ENCODE measurements at regions not wholly inside any gene's neighbourhood (a gene's known extent, or its start where the extent isn't known, plus 50 kb on each side); places are given as distances from the start of the nearest gene placed in this dataset.

DNA sequence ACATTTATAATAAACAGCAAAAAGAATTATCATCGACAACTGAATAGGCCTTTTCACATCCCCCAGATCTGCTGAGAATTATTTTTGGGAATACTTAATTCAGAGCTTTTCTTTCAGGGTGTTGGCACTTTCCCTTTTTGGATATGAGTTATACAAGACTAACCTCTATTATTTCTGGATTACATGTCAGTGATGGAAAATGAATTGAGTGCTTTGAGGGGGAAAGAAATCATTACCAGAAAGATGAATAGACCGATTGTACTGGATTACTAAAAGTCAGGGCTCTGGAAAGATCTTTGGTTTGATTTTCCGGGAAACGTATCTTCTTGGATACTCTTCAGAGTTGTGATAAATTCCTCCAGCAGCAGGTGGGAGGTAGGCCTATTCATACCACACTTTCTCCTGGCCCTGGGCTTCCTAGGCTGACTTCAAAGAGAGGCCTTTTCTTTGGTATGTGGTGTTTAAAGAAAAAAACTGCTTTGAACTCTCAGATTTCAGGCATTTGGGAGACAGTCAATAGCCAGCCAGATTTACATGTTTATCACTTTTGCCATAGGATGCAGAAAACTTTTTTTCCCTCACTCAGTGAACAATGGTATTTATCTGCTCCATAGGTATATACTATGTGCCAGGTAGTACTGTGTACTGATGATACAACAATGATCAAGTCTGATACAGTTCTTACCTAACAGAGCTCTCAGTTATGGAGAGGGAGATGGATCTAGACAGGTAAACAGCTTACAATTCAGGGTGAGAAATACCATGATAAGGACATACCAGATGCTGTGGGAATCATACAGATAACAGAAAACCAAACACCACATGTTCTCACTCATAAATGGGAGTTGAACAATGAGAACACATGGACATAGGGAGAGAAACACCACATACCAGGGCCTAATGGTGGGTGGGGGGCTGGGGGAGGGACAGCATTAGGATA lies 63.3 kb upstream of the ACTR3 start:
- TF ChIP-seq PRPF4 (IDR thresholded peaks at IDR 0.05; ENCODE audit: low read depth, low read length, poor library complexity, severe bottlenecking) (no peak), HDAC6 (IDR thresholded peaks at IDR 0.05; ENCODE audit: low read depth, low read length) (no peak), KDM1A (CRISPR knock-in tag; IDR thresholded peaks at IDR 0.05) (no peak), SMAD9 (CRISPR knock-in tag; IDR thresholded peaks at IDR 0.05) (no peak), ESRRA (CRISPR knock-in tag; IDR thresholded peaks at IDR 0.05; ENCODE audit: low read depth) (no peak)
- TF ChIP-seq, protein P1, sequence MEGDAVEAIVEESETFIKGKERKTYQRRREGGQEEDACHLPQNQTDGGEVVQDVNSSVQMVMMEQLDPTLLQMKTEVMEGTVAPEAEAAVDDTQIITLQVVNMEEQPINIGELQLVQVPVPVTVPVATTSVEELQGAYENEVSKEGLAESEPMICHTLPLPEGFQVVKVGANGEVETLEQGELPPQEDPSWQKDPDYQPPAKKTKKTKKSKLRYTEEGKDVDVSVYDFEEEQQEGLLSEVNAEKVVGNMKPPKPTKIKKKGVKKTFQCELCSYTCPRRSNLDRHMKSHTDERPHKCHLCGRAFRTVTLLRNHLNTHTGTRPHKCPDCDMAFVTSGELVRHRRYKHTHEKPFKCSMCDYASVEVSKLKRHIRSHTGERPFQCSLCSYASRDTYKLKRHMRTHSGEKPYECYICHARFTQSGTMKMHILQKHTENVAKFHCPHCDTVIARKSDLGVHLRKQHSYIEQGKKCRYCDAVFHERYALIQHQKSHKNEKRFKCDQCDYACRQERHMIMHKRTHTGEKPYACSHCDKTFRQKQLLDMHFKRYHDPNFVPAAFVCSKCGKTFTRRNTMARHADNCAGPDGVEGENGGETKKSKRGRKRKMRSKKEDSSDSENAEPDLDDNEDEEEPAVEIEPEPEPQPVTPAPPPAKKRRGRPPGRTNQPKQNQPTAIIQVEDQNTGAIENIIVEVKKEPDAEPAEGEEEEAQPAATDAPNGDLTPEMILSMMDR (CRISPR knock-in tag; IDR thresholded peaks at IDR 0.05): no peak
